H1 (cell line): ENCODE measurements at regions not wholly inside any gene's neighbourhood (a gene's known extent, or its start where the extent isn't known, plus 50 kb on each side); places are given as distances from the start of the nearest gene placed in this dataset.

ENCODE experiments used
- BCL11A ChIP-seq, 2 experiments: IDR thresholded peaks; one replicate each; pipeline ENCODE4 v1.6.1; 2011; ENCODE audit warnings: low read depth in 2 of 2, low read length in 2 of 2, mild to moderate bottlenecking in 2 of 2
- KDM1A ChIP-seq: fragments of 200-600, 300-600 bp; sonication (generic); IDR thresholded peaks from 2 replicates; pipeline ENCODE4 v1.7.1; 2016; ENCODE audit warnings: mild to moderate bottlenecking, low read length, borderline replicate concordance
- POU5F1 ChIP-seq: IDR thresholded peaks from 2 replicates; pipeline ENCODE4 v1.6.1; 2011; ENCODE audit warnings: low read depth, mild to moderate bottlenecking, low read length, moderate library complexity

DNA sequence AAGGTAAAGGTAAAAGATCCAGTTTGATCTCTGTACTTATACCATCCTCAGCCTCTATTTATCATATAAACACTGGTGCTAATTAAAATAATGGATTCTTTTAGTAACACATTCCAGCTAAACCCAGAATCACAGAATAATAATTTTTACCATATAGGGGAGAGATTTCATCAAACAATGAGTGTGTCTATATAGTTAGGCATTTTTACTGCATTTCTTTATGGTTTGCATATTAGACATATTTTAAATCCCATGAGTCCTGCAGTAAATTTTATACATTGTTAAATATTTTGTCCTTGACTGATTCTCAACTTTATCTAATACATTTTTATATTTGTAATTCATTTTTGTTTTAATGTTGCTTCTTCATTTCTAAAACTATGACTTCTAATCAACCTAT, 323.7 kb upstream of the AGTR1 start (continued):
- TF ChIP-seq BCL11A (IDR thresholded peaks at IDR 0.05; ENCODE audit: low read depth in 2 of 2, low read length in 2 of 2) (no peak), POU5F1 (no peak), KDM1A (no peak)
